Trophoblast cell (in vitro differentiated cells and primary cell): ENCODE measurements at regions not wholly inside any gene's neighbourhood (a gene's known extent, or its start where the extent isn't known, plus 50 kb on each side); places are given as distances from the start of the nearest gene placed in this dataset.

ENCODE experiments used
- DNase-seq, 2 donors: peaks; one replicate each; pipeline ENCODE4 v3.0.0-alpha.2; 2016
- H2AFZ ChIP-seq: 2 replicates; pipeline ENCODE4 v1.6.1; 2013; ENCODE audit warnings: low read length, moderate library complexity, mild to moderate bottlenecking; ENCODE audit not compliant: insufficient read depth, poor library complexity
- H2AK5ac ChIP-seq: 2 replicates; pipeline ENCODE4 v1.6.1; 2013; ENCODE audit warnings: mild to moderate bottlenecking, low read length
- H2BK120ac ChIP-seq: 2 replicates; pipeline ENCODE4 v1.6.1; 2013; ENCODE audit warnings: low read length, mild to moderate bottlenecking, moderate library complexity; ENCODE audit not compliant: insufficient read depth, poor library complexity
- H2BK12ac ChIP-seq: 2 replicates; pipeline ENCODE4 v1.6.1; 2013; ENCODE audit warnings: mild to moderate bottlenecking, low read length, moderate library complexity
- H2BK5ac ChIP-seq: 2 replicates; pipeline ENCODE4 v1.6.1; 2013; ENCODE audit warnings: low read length, low read depth, moderate library complexity, mild to moderate bottlenecking; ENCODE audit not compliant: poor library complexity
- H3K14ac ChIP-seq: 2 replicates; pipeline ENCODE4 v1.6.1; 2013; ENCODE audit warnings: mild to moderate bottlenecking, low read length
- H3K18ac ChIP-seq: 2 replicates; pipeline ENCODE4 v1.6.1; 2013; ENCODE audit warnings: mild to moderate bottlenecking, low read length
- H3K23ac ChIP-seq: 2 replicates; pipeline ENCODE4 v1.6.1; 2013; ENCODE audit warnings: low read length
- H3K27ac ChIP-seq: 2 replicates; pipeline ENCODE4 v1.5.1; 2013; ENCODE audit warnings: low read depth, mild to moderate bottlenecking, inconsistent platforms, low read length, moderate library complexity
- H3K27me3 ChIP-seq: 2 replicates; pipeline ENCODE4 v1.6.1; 2013; ENCODE audit warnings: inconsistent platforms, mild to moderate bottlenecking, low read length, moderate library complexity; ENCODE audit not compliant: insufficient read depth
- H3K36me3 ChIP-seq, 2 experiments: 1 replicate in 1 of 2; 2 replicates in 1 of 2; pipeline ENCODE4 v1.6.1; 2013; ENCODE audit warnings: low read length in 2 of 2, mild to moderate bottlenecking in 2 of 2, moderate library complexity in 1 of 2; ENCODE audit not compliant: insufficient read depth in 2 of 2, control insufficient read depth in 1 of 2
- H3K4ac ChIP-seq: 2 replicates; pipeline ENCODE4 v1.6.1; 2013; ENCODE audit warnings: low read depth, mild to moderate bottlenecking, low read length, moderate library complexity
- H3K4me1 ChIP-seq, 2 experiments: 1 replicate in 1 of 2; 2 replicates in 1 of 2; pipeline ENCODE4 v1.6.1; 2013; ENCODE audit warnings: low read length in 2 of 2, mild to moderate bottlenecking in 2 of 2, moderate library complexity in 1 of 2; ENCODE audit not compliant: insufficient read depth in 2 of 2, control insufficient read depth in 1 of 2
- H3K4me2 ChIP-seq: 2 replicates; pipeline ENCODE4 v1.6.1; 2013; ENCODE audit warnings: inconsistent platforms, mild to moderate bottlenecking, low read length, moderate library complexity
- H3K4me3 ChIP-seq: 2 replicates; pipeline ENCODE4 v1.5.1; 2013; ENCODE audit warnings: mild to moderate bottlenecking, low read depth, low read length, inconsistent platforms
- H3K79me1 ChIP-seq: one replicate; pipeline ENCODE4 v1.6.1; 2013; ENCODE audit warnings: low read length
- H3K79me2 ChIP-seq: 2 replicates; pipeline ENCODE4 v1.6.1; 2013; ENCODE audit warnings: low read length, mild to moderate bottlenecking; ENCODE audit not compliant: control insufficient read depth, insufficient read depth, poor library complexity
- H3K9ac ChIP-seq: 2 replicates; pipeline ENCODE4 v1.6.1; 2013; ENCODE audit warnings: mild to moderate bottlenecking, low read length
- H3K9me3 ChIP-seq: 2 replicates; pipeline ENCODE4 v1.6.1; 2013; ENCODE audit warnings: low read depth, mild to moderate bottlenecking, control low read depth, inconsistent platforms, low read length; ENCODE audit not compliant: insufficient read depth
- H4K12ac ChIP-seq: 2 replicates; pipeline ENCODE4 v1.6.1; 2013; ENCODE audit warnings: low read depth, mild to moderate bottlenecking, low read length, moderate library complexity
- H4K8ac ChIP-seq: 2 replicates; pipeline ENCODE4 v1.6.1; 2013; ENCODE audit warnings: low read depth, mild to moderate bottlenecking, low read length, moderate library complexity
- H4K91ac ChIP-seq: one replicate; pipeline ENCODE4 v1.6.1; 2013; ENCODE audit warnings: low read depth, mild to moderate bottlenecking, low read length, moderate library complexity
- WGBS: extraction: QIAGEN DNeasy Blood & Tissue Kit; methylation state at CpG from one replicate; pipeline ENCODE4 v1.1.7; 2013; ENCODE audit warnings: missing lambda C conversion rate; ENCODE audit not compliant: insufficient read length, insufficient coverage; ENCODE audit errors: extremely low coverage; 5-methylcytosine and 5-hydroxymethylcytosine counted together

DNA sequence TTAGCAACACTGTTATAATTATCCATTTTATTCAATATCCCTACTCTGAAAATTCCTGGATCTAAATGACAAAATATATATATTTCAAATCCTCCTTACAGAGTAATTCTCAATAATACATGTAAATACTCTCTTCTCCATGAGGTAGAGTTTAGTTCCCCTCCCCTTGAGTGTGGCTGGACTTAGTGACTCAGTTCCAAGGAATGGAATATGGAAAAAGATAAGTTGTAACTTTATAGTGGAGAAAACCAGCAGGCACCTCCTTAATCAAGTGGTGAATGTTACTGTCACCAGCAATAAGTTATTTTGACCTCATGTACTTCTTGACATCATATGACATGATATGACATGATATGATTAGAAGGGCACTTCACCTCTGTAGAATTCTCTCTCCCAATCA, 302.0 kb downstream of the RAB28 start:
- no peak overlapping the region for H3K27ac ChIP-seq
- H3K14ac ChIP-seq = no peak overlapping the region
- no peak overlapping the region for H4K91ac ChIP-seq
- no peak overlapping the region for H3K9ac ChIP-seq
- no peak overlapping the region for H4K8ac ChIP-seq
- H3K23ac ChIP-seq = no peak overlapping the region
- no peak for DNase-seq
- H3K9me3 ChIP-seq = no peaks in the 10 kb centered on the region
- H2AFZ ChIP-seq = no peak overlapping the region
- no peak overlapping the region for H3K4me2 ChIP-seq
- H3K79me1 ChIP-seq = no peaks in the 10 kb centered on the region
- H4K12ac ChIP-seq = no peak overlapping the region
- H3K4me3 ChIP-seq = no peak overlapping the region
- H3K4me1 ChIP-seq = no peaks in the 10 kb centered on the region
- no peaks in the 10 kb centered on the region for H3K79me2 ChIP-seq
- no peak overlapping the region for H3K4ac ChIP-seq
- H3K36me3 ChIP-seq = no peaks in the 10 kb centered on the region
- H3K27me3 ChIP-seq = no peaks in the 10 kb centered on the region
- no peak overlapping the region for H2BK5ac ChIP-seq
- H2AK5ac ChIP-seq = no peak overlapping the region
- H2BK120ac ChIP-seq = no peak overlapping the region
- H3K18ac ChIP-seq = no peak overlapping the region
- H2BK12ac ChIP-seq = no peak overlapping the region

DNA sequence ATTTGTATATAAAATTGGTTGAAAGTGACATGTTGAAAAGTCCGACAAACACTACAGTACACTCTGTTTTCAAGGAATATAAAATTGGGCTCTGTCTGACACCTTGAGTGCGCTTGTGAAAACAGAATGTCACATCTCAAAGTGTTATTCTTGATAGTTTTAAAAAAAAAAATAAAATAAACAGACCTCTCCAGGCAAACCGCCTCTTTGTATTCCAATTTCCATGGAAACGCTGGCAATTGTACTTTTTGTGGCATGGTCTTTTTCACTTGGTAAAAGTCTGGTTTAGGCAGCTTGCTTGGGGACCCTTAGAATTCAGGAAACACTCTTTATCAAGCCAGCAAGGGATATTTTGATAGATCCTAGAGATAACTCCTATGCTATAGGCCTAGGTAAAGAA, 302.5 kb downstream of the RAB28 start:
- Histone ChIP-seq H3K23ac (no peak overlapping the region), H3K79me1 (no peaks in the 10 kb centered on the region), H3K36me3 (no peaks in the 10 kb centered on the region), H3K14ac (no peak overlapping the region), H2AFZ (no peak overlapping the region), H4K91ac (no peak overlapping the region), H3K9me3 (no peaks in the 10 kb centered on the region), H3K18ac (no peak overlapping the region), H2AK5ac (no peak overlapping the region), H3K4ac (no peak overlapping the region), H2BK12ac (no peak overlapping the region), H4K8ac (no peak overlapping the region), H4K12ac (no peak overlapping the region), H3K9ac (no peak overlapping the region), H3K4me1 (peaks cover 0 to under 1% of the 10 kb centered on the region in 2 experiments), H2BK120ac (no peak overlapping the region), H3K27ac (no peak overlapping the region), H3K4me2 (no peak overlapping the region), H2BK5ac (no peak overlapping the region), H3K4me3 (no peak overlapping the region), H3K27me3 (no peaks in the 10 kb centered on the region), H3K79me2 (no peaks in the 10 kb centered on the region)
- WGBS = no CpG with 5 or more reads among the region's 4 CpGs
- no peak for DNase-seq

DNA sequence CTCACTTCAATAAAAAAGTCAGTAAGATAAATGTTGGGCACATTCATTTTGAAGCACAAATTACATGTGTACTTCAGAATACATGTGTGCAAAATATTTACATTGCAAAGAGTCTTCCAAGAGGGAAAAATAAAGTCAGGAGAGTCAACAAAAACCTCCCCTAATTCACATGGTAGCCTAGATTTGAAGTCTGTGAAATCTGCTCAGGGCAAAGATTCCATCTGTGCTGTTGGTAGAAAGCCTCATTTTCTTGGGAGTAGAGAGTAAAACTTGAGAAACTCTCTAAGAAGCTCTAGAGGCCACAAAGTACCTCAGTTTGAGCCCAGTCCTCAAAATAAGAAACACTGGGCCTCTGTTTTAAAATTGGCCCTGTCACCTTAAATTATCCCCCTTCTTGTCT, 303.4 kb downstream of the RAB28 start:
- Histone ChIP-seq H3K79me2 (no peaks in the 10 kb centered on the region), H3K27me3 (no peaks in the 10 kb centered on the region), H3K14ac (no peak overlapping the region), H3K4me3 (no peak overlapping the region), H2AK5ac (no peak overlapping the region), H3K23ac (no peak overlapping the region), H3K18ac (no peak overlapping the region), H3K9me3 (no peaks in the 10 kb centered on the region), H3K4me2 (no peak overlapping the region), H3K79me1 (no peaks in the 10 kb centered on the region), H3K27ac (no peak overlapping the region), H2BK5ac (no peak overlapping the region), H2BK120ac (no peak overlapping the region), H4K91ac (no peak overlapping the region), H3K9ac (no peak overlapping the region), H3K4me1 (peaks cover 0 to 2% of the 10 kb centered on the region in 2 experiments), H4K8ac (no peak overlapping the region), H4K12ac (no peak overlapping the region), H2AFZ (no peak overlapping the region), H3K36me3 (no peaks in the 10 kb centered on the region), H3K4ac (no peak overlapping the region), H2BK12ac (no peak overlapping the region)
- no peak for DNase-seq

DNA sequence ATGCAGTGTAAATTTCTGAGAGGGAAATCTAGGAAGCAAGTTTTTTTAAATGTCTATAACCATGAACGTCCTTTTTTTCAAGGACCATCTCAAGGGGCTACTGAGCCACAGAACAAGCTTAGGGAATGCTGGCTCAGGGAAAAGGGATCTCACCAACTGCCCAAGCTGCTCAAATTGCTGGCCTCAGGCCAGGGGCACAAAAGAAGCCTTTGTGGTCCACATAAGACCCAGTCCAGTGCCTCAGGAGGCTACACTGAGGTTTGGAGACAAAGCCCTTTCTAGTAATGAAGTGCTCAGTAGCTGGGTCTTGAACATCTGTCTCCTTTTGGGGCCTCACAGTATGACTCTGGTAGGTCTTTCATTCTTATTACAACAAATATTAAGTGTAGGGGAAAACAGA, 305.5 kb downstream of the RAB28 start:
- Histone ChIP-seq H3K27ac (no peak overlapping the region), H3K18ac (no peak overlapping the region), H3K9me3 (no peaks in the 10 kb centered on the region), H3K4me3 (no peak overlapping the region), H3K4me1 (peaks cover 0 to 2% of the 10 kb centered on the region in 2 experiments), H3K14ac (no peak overlapping the region), H2BK5ac (no peak overlapping the region), H2BK120ac (no peak overlapping the region), H4K12ac (no peak overlapping the region), H3K4ac (no peak overlapping the region), H3K79me1 (no peaks in the 10 kb centered on the region), H3K36me3 (no peaks in the 10 kb centered on the region), H3K4me2 (no peak overlapping the region), H3K9ac (no peak overlapping the region), H4K8ac (no peak overlapping the region), H4K91ac (no peak overlapping the region), H2AFZ (no peak overlapping the region), H3K23ac (no peak overlapping the region), H3K27me3 (no peaks in the 10 kb centered on the region), H3K79me2 (no peaks in the 10 kb centered on the region), H2AK5ac (no peak overlapping the region), H2BK12ac (no peak overlapping the region)
- no peak for DNase-seq
- no CpG with 5 or more reads among the region's 1 CpG for WGBS

DNA sequence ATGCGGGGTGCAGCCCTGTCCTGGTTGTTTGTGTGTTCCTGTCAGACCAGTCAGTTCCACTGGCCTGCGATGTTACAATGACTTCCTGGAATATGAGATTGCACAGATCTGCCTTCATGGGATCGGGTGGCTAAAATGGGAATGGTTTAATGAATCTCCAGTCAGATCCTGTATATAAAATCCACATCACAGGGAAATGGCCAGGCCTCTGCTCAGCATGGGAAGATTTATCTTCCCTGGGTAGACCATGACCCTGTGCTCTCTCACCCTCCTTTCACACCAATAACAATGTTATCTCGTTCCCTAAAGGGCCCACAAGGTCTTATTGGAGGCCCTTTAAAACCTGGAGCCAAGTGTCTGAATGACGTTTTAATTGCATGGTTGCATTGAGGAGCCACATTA, 307.4 kb downstream of the RAB28 start:
- Histone ChIP-seq H3K9me3 (no peaks in the 10 kb centered on the region), H3K27me3 (no peaks in the 10 kb centered on the region), H3K4me1 (peaks cover 0 to 2% of the 10 kb centered on the region in 2 experiments), H3K27ac (no peak overlapping the region), H2AK5ac (no peak overlapping the region), H3K14ac (no peak overlapping the region), H3K18ac (no peak overlapping the region), H3K4ac (no peak overlapping the region), H3K79me2 (no peaks in the 10 kb centered on the region), H3K4me2 (no peak overlapping the region), H3K79me1 (no peaks in the 10 kb centered on the region), H4K91ac (no peak overlapping the region), H4K12ac (no peak overlapping the region), H3K23ac (no peak overlapping the region), H3K36me3 (no peaks in the 10 kb centered on the region), H2AFZ (no peak overlapping the region), H2BK120ac (no peak overlapping the region), H2BK5ac (no peak overlapping the region), H3K9ac (no peak overlapping the region), H3K4me3 (no peak overlapping the region), H4K8ac (no peak overlapping the region), H2BK12ac (no peak overlapping the region)
- WGBS = no CpG with 5 or more reads among the region's 5 CpGs
- no peak for DNase-seq
